Chondrocyte (in vitro differentiated cells): ENCODE measurements at regions not wholly inside any gene's neighbourhood (a gene's known extent, or its start where the extent isn't known, plus 50 kb on each side); places are given as distances from the start of the nearest gene placed in this dataset.

Source experiments
- DNase-seq: peaks from one replicate; pipeline ENCODE4 v3.0.0; 2021; ENCODE audit warnings: mixed read lengths, low spot score
- H3K27ac Mint-ChIP-seq: one replicate; pipeline ENCODE4 v1.8.0; 2021; ENCODE audit warnings: mild to moderate bottlenecking, moderate library complexity, mixed read lengths; ENCODE audit not compliant: unreplicated experiment
- H3K27me3 Mint-ChIP-seq: 2 replicates; pipeline ENCODE4 v1.8.0; 2021; ENCODE audit warnings: low read depth, mixed read lengths
- H3K36me3 Mint-ChIP-seq: 2 replicates; pipeline ENCODE4 v1.8.0; 2021; ENCODE audit warnings: low read depth, mixed read lengths
- H3K4me1 Mint-ChIP-seq: 2 replicates; pipeline ENCODE4 v1.8.0; 2021; ENCODE audit warnings: low read depth, mild to moderate bottlenecking, mixed read lengths
- H3K4me3 Mint-ChIP-seq: one replicate; pipeline ENCODE4 v1.8.0; 2021; ENCODE audit warnings: mild to moderate bottlenecking, moderate library complexity, mixed read lengths; ENCODE audit not compliant: unreplicated experiment
- H3K9me3 Mint-ChIP-seq: 2 replicates; pipeline ENCODE4 v1.8.0; 2021; ENCODE audit warnings: low read depth, mixed read lengths
- TF ChIP-seq, protein P1 (sequence below): fragments of 200-600 bp; sonication (generic); IDR thresholded peaks from 2 replicates; pipeline ENCODE4 v1.5.0; 2021; ENCODE audit warnings: antibody characterized with exemption, mild to moderate bottlenecking, moderate library complexity

DNA sequence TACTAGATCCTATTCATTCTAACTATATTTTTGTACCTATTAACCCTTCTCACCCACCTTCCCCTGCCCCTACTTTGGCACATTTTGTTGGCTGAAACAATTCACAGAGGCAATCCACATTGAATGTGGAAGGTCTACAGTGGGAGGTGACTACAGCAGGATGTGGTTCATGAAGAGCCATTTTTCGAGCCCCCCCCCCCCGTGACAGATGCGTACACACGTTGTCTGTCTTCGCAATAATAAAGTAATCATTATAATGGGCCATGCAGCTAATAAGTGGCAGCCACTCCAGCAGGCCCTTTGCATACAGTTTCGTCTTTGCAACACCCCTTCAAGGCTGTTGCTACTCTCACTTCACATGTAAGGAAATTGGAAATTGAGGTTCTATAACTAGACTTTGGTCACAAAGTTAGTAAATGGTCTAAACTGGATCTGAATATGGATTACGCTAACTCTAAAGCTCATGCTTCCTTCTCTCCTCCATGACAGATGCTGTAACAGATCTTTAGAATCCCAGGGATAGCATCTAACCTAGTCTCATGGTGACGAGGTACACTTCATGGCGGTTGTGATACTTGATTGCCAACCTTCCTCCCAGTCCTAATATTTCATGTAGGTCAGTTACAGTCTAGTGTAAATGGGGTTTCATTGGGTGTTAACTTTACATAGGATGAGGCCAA is 176.8 kb downstream of the MYCN start:
- Mint-ChIP-seq H3K27me3 (no peaks in the 10 kb centered on the region), H3K4me3 (no peak overlapping the region), H3K9me3 (peaks cover 11% of the 10 kb centered on the region), H3K4me1 (no peaks in the 10 kb centered on the region), H3K36me3 (no peaks in the 10 kb centered on the region), H3K27ac (no peak overlapping the region)
- DNase-seq = no peak
- TF ChIP-seq, protein P1, sequence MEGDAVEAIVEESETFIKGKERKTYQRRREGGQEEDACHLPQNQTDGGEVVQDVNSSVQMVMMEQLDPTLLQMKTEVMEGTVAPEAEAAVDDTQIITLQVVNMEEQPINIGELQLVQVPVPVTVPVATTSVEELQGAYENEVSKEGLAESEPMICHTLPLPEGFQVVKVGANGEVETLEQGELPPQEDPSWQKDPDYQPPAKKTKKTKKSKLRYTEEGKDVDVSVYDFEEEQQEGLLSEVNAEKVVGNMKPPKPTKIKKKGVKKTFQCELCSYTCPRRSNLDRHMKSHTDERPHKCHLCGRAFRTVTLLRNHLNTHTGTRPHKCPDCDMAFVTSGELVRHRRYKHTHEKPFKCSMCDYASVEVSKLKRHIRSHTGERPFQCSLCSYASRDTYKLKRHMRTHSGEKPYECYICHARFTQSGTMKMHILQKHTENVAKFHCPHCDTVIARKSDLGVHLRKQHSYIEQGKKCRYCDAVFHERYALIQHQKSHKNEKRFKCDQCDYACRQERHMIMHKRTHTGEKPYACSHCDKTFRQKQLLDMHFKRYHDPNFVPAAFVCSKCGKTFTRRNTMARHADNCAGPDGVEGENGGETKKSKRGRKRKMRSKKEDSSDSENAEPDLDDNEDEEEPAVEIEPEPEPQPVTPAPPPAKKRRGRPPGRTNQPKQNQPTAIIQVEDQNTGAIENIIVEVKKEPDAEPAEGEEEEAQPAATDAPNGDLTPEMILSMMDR = no peak

DNA sequence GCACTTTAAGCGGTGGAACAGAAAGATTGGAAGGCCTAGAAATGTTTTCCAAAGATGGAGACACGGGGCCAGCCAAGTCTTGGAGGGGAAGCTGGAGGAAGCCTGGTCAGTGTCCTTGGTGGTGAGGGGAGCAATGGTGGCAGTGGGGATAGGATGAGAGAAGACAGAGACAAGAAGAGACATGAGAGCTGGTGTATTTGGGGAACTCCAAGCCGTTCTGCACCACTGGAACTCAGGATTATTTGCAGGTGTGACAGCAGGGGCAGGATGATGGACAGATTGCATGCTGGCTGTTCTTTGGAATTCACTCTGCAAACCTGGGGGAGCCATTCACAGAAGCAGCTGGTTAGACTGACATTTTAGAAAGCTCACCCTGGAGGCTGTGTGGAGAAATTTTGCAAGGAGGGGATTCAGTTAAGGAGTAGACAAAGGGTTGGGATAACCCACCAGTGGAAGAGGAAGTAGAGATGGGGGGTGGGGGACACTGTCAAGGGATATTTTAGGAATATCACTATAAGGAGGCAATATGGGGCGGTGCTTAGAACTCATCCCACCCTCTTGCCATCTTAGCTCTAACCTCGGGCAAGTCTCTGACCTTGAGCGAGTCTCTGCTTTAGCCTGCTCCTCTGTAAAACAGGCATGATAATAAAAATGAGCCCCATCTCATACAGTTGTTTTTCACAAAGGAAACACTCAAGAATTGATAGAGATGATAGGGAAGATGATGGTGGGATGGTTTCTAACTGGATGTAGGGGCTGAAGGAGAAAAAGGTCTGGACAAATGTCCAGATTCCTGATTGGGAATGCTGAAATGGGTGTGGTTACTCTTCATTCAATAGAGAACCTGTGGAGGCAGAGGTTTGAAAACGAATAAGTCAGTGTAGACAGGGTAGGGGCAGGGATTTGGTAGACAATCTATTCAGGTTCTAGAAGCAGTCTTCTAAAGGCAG is 175.8 kb downstream of the MYCN start:
- no peak overlapping the region for H3K4me3 Mint-ChIP-seq
- DNase-seq = no peak
- no peaks in the 10 kb centered on the region for H3K36me3 Mint-ChIP-seq
- H3K9me3 Mint-ChIP-seq = peaks cover 1% of the 10 kb centered on the region
- H3K27ac Mint-ChIP-seq = no peak overlapping the region
- no peaks in the 10 kb centered on the region for H3K27me3 Mint-ChIP-seq
- H3K4me1 Mint-ChIP-seq = no peaks in the 10 kb centered on the region
- TF ChIP-seq, protein P1 = no peak

DNA sequence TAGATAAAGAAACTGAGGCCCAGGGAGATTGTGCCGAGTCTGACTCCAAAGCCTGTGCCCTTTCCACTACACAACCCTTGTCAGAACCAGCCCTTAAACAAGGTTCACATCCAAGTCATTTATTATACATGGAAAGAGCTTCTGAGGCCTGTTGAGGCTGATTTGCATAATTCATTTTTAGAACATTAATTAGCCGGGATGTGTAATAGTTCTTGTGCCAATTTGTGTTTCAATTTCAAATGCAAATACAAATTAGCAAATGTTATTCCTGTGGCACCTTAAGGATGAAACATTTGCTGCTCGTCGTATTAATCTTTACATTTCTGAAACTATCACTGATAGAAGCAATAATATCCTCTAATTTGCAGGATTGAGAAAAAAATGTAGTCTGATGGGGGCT is 174.9 kb downstream of the MYCN start:
- Mint-ChIP-seq H3K36me3 (no peaks in the 10 kb centered on the region), H3K4me1 (no peaks in the 10 kb centered on the region), H3K9me3 (no peaks in the 10 kb centered on the region), H3K4me3 (no peak overlapping the region), H3K27ac (no peak overlapping the region), H3K27me3 (peaks cover 1% of the 10 kb centered on the region)
- TF ChIP-seq, protein P1 = no peak
- no peak for DNase-seq

DNA sequence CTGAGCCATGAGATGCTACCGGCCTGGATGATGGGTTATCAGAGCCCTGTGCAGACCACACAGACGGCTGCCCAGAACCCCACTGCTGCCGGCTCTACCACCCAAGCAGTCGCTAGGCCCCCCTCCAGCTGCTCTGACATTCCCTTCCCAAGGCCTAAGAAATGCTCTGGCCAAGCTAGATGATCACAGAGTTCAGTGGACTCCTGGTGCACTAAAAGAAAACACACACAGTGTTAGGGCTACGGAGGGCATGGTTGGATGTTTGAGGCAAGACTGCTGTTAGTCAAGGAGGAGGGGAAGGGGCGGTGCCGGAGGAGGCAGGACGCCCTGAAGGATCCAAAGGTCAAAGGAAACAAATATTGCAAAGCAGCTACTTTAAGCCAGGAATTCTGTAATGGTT is 174.5 kb downstream of the MYCN start:
- no peaks in the 10 kb centered on the region for H3K9me3 Mint-ChIP-seq
- H3K4me1 Mint-ChIP-seq = no peaks in the 10 kb centered on the region
- H3K27me3 Mint-ChIP-seq = peaks cover 6% of the 10 kb centered on the region
- H3K27ac Mint-ChIP-seq = no peak overlapping the region
- DNase-seq = no peak
- TF ChIP-seq, protein P1 = no peak
- H3K36me3 Mint-ChIP-seq = no peaks in the 10 kb centered on the region
- H3K4me3 Mint-ChIP-seq = no peak overlapping the region

DNA sequence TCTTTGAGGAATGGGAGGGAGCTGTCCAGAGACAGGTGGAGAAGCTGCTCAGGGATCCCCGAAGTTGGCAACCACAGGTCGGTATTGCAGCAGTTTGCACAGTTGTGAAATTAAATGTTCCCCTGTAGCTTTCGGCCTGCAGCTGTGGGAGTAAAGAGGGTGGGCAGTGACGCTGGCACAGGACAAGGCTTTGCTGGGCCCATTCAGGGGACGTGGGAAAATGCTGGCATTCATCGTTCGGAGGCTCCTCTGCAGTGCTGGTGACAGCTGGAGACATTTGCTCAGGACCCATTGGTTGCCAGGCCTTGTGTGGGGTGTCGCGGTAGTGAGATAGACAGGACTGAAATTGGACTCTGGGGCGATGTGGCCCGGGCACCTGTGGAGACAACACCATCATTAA is 173.7 kb downstream of the MYCN start:
- TF ChIP-seq, protein P1 = no peak
- Mint-ChIP-seq H3K9me3 (no peaks in the 10 kb centered on the region), H3K36me3 (no peaks in the 10 kb centered on the region), H3K4me3 (no peak overlapping the region), H3K4me1 (no peaks in the 10 kb centered on the region), H3K27ac (no peak overlapping the region), H3K27me3 (peaks cover 7% of the 10 kb centered on the region)
- DNase-seq = no peak
